ENCODE measurements at regions not wholly inside any gene's neighbourhood (a gene's known extent, or its start where the extent isn't known, plus 50 kb on each side); places are given as distances from the start of the nearest gene placed in this dataset.
A peak's percentile ranks its signal among the peaks of the same experiment; 100 is the strongest.

GRCh38 chr16:9141813-9142212 lies 50.4 kb downstream of the HAPSTR1 start:
- peaks cover 24% of the 10 kb centered on the region for H3K4me1 ChIP-seq (ENCODE audit: insufficient read depth)
- H2AFZ ChIP-seq: no peak overlapping the region
- Mint-ChIP-seq H3K9me3 (peaks cover 3% of the 10 kb centered on the region; the same call in 2 of the 3 replicates), H3K4me3 (no peak overlapping the region), H3K27me3 (ENCODE audit: insufficient read depth, low read depth, poor library complexity) (peaks cover 27% of the 10 kb centered on the region), H3K36me3 (ENCODE audit: low read depth) (peaks cover 11% of the 10 kb centered on the region), H3K27ac (no peak overlapping the region), H3K4me1 (peaks cover 25% of the 10 kb centered on the region)
- H3K4me2 ChIP-seq: no peak overlapping the region
- H3F3A ChIP-seq (replicated peaks; ENCODE audit: low read depth): peaks cover 11% of the 10 kb centered on the region
- no peak overlapping the region for H3K4me3 ChIP-seq
- no peaks in the 10 kb centered on the region for H3K79me2 ChIP-seq (replicated peaks; ENCODE audit: insufficient read depth)
- ATAC-seq (no peak), DNase-seq (ENCODE audit: low spot score) (no peak)
- H3K36me3 ChIP-seq (ENCODE audit: insufficient read depth): no peaks in the 10 kb centered on the region
- TF ChIP-seq STAT1 (IDR thresholded peaks at IDR 0.05; ENCODE audit: unreplicated experiment) (no peak), JUNB (IDR thresholded peaks at IDR 0.05; ENCODE audit: unreplicated experiment) (no peak), ZNF331 (CRISPR knock-in tag; IDR thresholded peaks at IDR 0.05; ENCODE audit: low read depth) (no peak)
- H3K27ac ChIP-seq (ENCODE audit: low read depth): no peak overlapping the region
- H4K20me1 ChIP-seq (replicated peaks; ENCODE audit: insufficient read depth): no peaks in the 10 kb centered on the region; the same call in 1 of the 2 replicates
- no peaks in the 10 kb centered on the region for H3K9me2 ChIP-seq (ENCODE audit: insufficient read depth)
- no peaks in the 10 kb centered on the region for H3K27me3 ChIP-seq (ENCODE audit: insufficient read depth)

DNA sequence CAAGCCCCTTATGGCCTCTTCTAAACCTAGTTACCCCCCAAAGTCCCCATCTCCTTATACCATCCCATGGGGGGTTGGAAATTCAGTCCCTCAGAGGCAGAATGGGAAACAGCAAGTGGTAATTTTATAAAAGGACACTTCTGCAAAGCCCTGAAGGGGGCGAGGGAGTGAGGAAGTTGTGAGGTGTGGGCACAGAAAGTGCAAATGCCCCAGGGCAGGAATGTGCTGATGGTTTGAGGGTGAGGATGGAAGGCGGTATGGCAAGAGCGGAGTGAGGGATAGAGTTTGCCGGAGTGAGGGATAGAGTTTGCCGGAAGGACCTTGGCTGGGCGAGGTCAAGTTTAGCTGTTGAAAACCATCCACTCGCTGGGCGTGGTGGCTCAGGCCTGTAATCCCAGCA lies 52.7 kb downstream of the HAPSTR1 start:
- Mint-ChIP-seq H3K4me3 (no peak overlapping the region), H3K9me3 (peaks cover 8% of the 10 kb centered on the region), H3K36me3 (ENCODE audit: low read depth) (peaks cover 11% of the 10 kb centered on the region), H3K4me1 (peaks cover 28% of the 10 kb centered on the region), H3K27ac (no peak overlapping the region), H3K27me3 (ENCODE audit: insufficient read depth, low read depth, poor library complexity) (peaks cover 30% of the 10 kb centered on the region)
- no peak overlapping the region for H2AFZ ChIP-seq
- H3K27ac ChIP-seq (ENCODE audit: low read depth): no peak overlapping the region
- no peak overlapping the region for H3K4me2 ChIP-seq
- H3K4me3 ChIP-seq: no peak overlapping the region
- TF ChIP-seq, protein P1, sequence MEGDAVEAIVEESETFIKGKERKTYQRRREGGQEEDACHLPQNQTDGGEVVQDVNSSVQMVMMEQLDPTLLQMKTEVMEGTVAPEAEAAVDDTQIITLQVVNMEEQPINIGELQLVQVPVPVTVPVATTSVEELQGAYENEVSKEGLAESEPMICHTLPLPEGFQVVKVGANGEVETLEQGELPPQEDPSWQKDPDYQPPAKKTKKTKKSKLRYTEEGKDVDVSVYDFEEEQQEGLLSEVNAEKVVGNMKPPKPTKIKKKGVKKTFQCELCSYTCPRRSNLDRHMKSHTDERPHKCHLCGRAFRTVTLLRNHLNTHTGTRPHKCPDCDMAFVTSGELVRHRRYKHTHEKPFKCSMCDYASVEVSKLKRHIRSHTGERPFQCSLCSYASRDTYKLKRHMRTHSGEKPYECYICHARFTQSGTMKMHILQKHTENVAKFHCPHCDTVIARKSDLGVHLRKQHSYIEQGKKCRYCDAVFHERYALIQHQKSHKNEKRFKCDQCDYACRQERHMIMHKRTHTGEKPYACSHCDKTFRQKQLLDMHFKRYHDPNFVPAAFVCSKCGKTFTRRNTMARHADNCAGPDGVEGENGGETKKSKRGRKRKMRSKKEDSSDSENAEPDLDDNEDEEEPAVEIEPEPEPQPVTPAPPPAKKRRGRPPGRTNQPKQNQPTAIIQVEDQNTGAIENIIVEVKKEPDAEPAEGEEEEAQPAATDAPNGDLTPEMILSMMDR (conservative IDR thresholded peaks at IDR 0.05; ENCODE audit: low read depth in 2 of 2): peak; percentile 30 to 31; a peak in 3 of 4 replicates
- no peak for TF ChIP-seq EZH2 (IDR thresholded peaks at IDR 0.05; ENCODE audit: low read depth, unreplicated experiment)
- no peaks in the 10 kb centered on the region for H3K36me3 ChIP-seq (ENCODE audit: insufficient read depth)
- no peak for ATAC-seq
- H3K4me1 ChIP-seq (ENCODE audit: insufficient read depth): peaks cover 35% of the 10 kb centered on the region
- H3K27me3 ChIP-seq (ENCODE audit: insufficient read depth): no peaks in the 10 kb centered on the region
- peak; percentile 51 for DNase-seq (ENCODE audit: low spot score)
- no peaks in the 10 kb centered on the region for H3K79me2 ChIP-seq (replicated peaks; ENCODE audit: insufficient read depth)
- no peaks in the 10 kb centered on the region for H3K9me2 ChIP-seq (ENCODE audit: insufficient read depth)
- H3F3A ChIP-seq (replicated peaks; ENCODE audit: low read depth): peaks cover 8% of the 10 kb centered on the region
- no peaks in the 10 kb centered on the region for H4K20me1 ChIP-seq (replicated peaks; ENCODE audit: insufficient read depth)

- ATAC-seq: peak; percentile 41
- H3K27ac ChIP-seq (ENCODE audit: low read depth): 0 out of 2 replicates have a peak overlapping the region, but pooled peaks have one; percentile 26
- H3K27me3 Mint-ChIP-seq (ENCODE audit: insufficient read depth, low read depth, poor library complexity): peaks cover 12% of the 10 kb centered on the region
- DNase-seq (ENCODE audit: low spot score): peak; percentile 60
- 0 out of 3 replicates have a peak overlapping the region, but pooled peaks have one; percentile 1 for H3K4me3 Mint-ChIP-seq
- H3K27ac Mint-ChIP-seq: peak overlapping the region; percentile 4; the same call in 1 of the 2 replicates
- H3K4me2 ChIP-seq: peak overlapping the region; percentile 62
- peaks cover 50% of the 10 kb centered on the region for H3K4me1 Mint-ChIP-seq
- H3F3A ChIP-seq (replicated peaks; ENCODE audit: low read depth): peaks cover 11% of the 10 kb centered on the region
- no peaks in the 10 kb centered on the region for H3K27me3 ChIP-seq (ENCODE audit: insufficient read depth)
- H3K4me3 ChIP-seq: no peak overlapping the region
- H3K79me2 ChIP-seq (replicated peaks; ENCODE audit: insufficient read depth): no peaks in the 10 kb centered on the region
- no peaks in the 10 kb centered on the region for H3K36me3 ChIP-seq (ENCODE audit: insufficient read depth)
- H3K36me3 Mint-ChIP-seq (ENCODE audit: low read depth): peaks cover 6% of the 10 kb centered on the region; the same call in 2 of the 3 replicates
- H3K9me3 Mint-ChIP-seq: peaks cover 8% of the 10 kb centered on the region
- no peaks in the 10 kb centered on the region for H4K20me1 ChIP-seq (replicated peaks; ENCODE audit: insufficient read depth)
- no peak overlapping the region for H2AFZ ChIP-seq
- no peaks in the 10 kb centered on the region for H3K9me2 ChIP-seq (ENCODE audit: insufficient read depth)
- H3K4me1 ChIP-seq (ENCODE audit: insufficient read depth): peaks cover 63% of the 10 kb centered on the region
- TF ChIP-seq NANOG (IDR thresholded peaks at IDR 0.05; ENCODE audit: borderline replicate concordance) (no peak), STAT1 (IDR thresholded peaks at IDR 0.05; ENCODE audit: unreplicated experiment) (no peak), EZH2phosphoT487 (IDR thresholded peaks at IDR 0.05; ENCODE audit: unreplicated experiment) (no peak), JUNB (IDR thresholded peaks at IDR 0.05; ENCODE audit: unreplicated experiment) (no peak)
- TF ChIP-seq, protein P2, sequence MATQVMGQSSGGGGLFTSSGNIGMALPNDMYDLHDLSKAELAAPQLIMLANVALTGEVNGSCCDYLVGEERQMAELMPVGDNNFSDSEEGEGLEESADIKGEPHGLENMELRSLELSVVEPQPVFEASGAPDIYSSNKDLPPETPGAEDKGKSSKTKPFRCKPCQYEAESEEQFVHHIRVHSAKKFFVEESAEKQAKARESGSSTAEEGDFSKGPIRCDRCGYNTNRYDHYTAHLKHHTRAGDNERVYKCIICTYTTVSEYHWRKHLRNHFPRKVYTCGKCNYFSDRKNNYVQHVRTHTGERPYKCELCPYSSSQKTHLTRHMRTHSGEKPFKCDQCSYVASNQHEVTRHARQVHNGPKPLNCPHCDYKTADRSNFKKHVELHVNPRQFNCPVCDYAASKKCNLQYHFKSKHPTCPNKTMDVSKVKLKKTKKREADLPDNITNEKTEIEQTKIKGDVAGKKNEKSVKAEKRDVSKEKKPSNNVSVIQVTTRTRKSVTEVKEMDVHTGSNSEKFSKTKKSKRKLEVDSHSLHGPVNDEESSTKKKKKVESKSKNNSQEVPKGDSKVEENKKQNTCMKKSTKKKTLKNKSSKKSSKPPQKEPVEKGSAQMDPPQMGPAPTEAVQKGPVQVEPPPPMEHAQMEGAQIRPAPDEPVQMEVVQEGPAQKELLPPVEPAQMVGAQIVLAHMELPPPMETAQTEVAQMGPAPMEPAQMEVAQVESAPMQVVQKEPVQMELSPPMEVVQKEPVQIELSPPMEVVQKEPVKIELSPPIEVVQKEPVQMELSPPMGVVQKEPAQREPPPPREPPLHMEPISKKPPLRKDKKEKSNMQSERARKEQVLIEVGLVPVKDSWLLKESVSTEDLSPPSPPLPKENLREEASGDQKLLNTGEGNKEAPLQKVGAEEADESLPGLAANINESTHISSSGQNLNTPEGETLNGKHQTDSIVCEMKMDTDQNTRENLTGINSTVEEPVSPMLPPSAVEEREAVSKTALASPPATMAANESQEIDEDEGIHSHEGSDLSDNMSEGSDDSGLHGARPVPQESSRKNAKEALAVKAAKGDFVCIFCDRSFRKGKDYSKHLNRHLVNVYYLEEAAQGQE (IDR thresholded peaks at IDR 0.05; ENCODE audit: unreplicated experiment): no peak
Measured at GRCh38 chr16:9148374-9149015, 57.1 kb downstream of the HAPSTR1 start.
